NCI-H82 (cell line): ENCODE measurements at regions not wholly inside any gene's neighbourhood (a gene's known extent, or its start where the extent isn't known, plus 50 kb on each side); places are given as distances from the start of the nearest gene placed in this dataset.
"Not testable (repeated sequence)": the region's sequence is repeated elsewhere in the genome, so short reads cannot be mapped to it uniquely, and the experiment has no call there.

Experiments
- DNase-seq: peaks from one replicate; lab custom pipeline; 2025; lab: John Stamatoyannopoulos, UW

DNA sequence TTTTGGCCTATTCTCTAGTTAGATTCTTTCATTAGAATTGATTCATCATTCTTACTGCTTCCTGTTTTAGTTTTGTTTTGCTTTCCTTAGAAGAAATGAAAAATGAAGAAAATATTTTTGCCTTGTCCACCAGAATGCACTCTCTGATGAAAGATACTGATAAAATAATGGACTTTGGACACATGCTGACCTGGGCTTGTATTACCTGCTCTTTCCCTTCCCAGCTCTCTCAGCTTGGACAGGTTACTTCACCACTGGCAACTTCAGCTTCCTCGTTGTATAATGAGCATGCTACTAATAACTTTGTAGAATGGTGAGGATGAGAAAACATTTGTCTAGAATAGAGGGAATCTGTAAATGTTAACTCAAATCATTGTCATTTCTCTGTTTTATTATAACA, 1468.1 kb upstream of the WWC1 start:
- no peak for DNase-seq

- no peak for DNase-seq
Measured at GRCh38 chr5:166834246-166834645, 1457.2 kb upstream of the WWC1 start.

- DNase-seq: no peak
Measured at GRCh38 chr5:166845044-166845443, 1446.4 kb upstream of the WWC1 start.

DNA sequence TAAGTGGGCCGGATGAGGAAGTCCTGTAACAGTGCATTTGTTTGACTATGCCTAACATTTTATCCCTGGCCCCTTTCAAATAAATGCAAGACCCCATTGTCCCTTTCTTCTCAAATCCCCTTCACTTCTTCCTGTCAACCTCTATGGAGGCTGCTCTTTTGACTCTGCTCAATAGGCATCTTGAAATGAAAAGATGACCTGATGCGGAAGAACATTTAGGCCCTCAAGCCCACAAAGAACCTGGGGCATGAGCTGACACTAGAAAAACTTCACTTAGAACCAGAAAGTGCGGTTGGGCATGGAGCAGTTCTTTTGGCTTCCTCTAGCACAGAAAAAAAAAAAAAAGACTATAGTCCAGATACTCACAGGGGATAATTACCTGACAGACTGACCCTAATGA, 1434.7 kb upstream of the WWC1 start:
- no peak for DNase-seq

GRCh38 chr5:166860426-166860825, 1431.0 kb upstream of the WWC1 start:
- no peak for DNase-seq

GRCh38 chr5:166862581-166862980, 1428.9 kb upstream of the WWC1 start:
- DNase-seq: no peak

- no peak for DNase-seq
Measured at GRCh38 chr5:166865206-166865605, 1426.2 kb upstream of the WWC1 start.

GRCh38 chr5:166880456-166880855, 1411.0 kb upstream of the WWC1 start:
- DNase-seq: no peak

- no peak for DNase-seq
Measured at GRCh38 chr5:166881802-166882201, 1409.6 kb upstream of the WWC1 start.

GRCh38 chr5:166883016-166883415, 1408.4 kb upstream of the WWC1 start:
- no peak for DNase-seq

DNA sequence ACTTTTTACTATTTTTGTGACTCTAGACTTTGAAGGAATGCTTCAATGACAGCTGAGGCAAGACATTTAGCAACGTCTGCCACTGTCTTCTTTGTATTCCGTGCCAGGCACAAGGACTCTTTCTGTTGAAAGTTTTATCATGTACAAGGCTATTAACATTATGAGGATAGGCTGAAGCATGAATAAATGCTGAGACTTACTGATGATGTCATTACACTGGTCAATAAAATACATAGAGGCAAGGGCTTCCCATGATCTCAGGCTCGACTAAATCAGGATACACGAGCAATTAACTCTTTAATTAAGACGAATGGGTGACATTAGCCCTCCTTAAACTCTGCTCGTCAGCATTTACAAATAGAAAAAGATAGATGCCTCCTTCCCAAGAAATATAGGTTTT, 1393.3 kb upstream of the WWC1 start:
- peak; percentile 4 for DNase-seq

DNA sequence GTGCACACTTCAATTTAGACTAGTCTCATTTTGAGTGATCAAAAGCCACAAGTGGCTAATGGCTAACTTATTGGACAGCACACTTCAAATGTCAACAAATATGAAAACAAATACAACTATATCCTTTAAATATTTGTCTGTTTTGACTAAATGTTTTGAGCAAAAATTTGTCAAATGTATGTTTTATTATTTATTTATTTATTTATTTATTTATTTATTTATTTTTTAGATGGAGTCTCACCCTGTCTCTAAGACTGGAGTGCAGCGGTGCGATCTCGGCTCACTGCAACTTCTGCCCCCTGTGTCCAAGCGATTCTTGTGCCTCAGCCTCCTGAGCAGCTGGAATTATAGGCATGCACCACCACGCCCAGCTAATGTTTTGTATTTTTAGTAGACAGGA, 1392.1 kb upstream of the WWC1 start:
- DNase-seq: no peak

DNA sequence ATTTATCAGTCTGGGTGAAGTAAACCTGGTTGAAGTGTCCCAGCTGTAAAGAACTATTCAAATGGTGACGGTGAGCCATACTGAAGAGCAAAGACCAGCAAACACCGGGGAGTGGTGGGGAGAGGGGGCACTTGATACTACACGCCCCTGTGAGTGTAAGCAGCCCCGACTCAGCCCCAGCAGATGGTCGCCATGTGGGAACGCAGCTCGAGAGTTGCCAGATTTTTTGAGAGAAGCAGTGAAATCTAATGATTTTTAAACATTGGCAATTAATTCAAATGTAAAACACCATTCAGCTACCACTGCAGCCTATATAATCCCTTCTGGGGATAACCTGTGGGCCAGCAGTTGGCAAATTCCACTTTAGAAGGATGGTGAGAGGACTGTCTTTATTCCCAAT, 1386.9 kb upstream of the WWC1 start:
- no peak for DNase-seq

DNA sequence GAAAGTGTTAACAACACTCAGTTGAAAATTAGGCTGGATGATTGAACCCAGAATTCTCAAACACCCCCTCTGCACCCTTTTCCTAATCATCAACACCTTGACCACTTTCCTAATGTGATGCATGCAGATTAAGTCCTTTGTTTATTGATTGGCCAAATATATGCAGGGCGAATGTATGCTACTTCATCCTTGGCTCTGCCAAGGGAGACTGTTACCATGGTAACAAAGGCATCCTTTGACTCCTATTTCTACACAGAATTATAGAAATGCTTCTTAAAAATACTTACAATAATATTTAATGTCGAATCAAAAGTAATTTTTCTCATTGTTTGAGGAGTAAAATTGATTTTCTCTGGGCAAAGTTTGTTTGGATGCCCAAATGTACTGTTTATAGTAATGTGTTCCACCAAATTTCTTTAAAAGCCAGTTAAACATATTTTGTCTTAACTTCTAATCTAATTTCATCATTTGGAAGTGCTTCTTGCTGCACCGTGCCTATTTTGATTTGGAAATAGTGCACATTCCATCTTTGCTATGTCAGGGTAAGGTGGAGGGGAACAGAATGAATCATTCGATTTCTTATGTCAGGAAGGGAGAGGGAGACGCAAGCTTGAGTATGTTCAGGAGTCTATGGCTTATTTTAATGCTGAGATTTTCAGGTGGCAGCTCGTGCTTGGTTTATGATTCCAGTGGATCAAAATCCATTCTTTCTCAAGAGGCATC, 1384.3 kb upstream of the WWC1 start:
- no peak for DNase-seq

GRCh38 chr5:166909040-166909439, 1382.4 kb upstream of the WWC1 start:
- peak; percentile 3 for DNase-seq

DNA sequence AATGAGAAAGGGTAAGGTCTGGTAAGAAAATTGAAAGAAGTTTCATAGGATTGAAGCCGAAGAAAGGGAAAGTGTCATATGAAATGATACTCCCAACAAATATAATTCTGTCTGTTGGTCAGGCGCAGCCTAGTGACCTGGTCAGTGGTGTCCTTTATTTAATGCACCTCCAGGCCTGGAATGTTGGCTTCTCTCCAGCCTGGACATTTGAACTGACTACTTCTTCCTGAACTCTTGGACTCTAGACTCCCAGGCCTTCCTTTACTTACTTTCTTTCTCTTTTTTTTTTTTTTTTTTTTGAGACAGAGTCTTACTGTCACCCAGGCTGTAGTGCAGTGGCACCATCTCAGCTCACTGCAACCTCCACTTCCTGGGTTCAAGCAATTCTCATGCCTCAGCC, 1381.5 kb upstream of the WWC1 start:
- DNase-seq: no peak

DNA sequence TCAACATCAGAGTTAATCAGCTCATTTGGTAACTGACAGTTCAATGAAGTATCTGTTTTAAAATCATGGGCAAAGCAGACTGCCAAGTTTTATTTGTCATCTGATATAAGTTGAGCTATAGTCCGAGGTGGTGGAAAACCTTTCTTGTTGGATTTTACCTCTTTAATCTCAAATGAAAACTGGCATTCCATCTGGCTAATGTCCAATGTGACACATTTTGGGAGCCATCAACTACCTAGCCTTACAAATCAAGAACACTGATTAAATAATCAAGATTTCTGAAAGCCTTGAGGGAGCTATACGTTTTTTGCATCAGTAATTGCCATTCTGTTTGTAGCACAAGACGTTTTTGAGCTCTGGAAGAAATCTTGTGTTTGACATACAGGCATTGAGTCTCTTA, 1380.5 kb upstream of the WWC1 start:
- no peak for DNase-seq

GRCh38 chr5:166916021-166916420, 1375.4 kb upstream of the WWC1 start:
- DNase-seq: no peak

DNA sequence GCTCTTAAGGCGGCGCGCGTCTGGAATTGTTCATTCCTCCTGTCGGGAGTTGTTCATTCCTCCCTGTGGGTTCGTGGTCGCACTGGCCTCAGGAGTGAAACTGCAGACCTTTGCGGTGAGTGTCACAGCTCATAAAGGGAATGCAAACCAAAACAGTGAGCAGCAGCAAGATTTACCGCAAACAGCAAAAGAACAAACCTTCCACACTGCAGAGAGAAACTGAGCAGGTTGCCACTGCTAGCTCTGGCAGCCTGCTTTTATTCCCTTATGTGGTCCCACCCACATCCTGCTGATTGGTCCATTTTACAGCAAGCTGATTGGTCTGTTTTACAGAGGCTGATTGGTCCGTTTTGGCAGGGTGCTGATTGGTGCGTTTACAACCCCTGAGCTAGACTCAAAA, 1365.3 kb upstream of the WWC1 start:
- DNase-seq: no peak

- not testable (repeated sequence) for DNase-seq
Measured at GRCh38 chr5:166926806-166927475, 1364.5 kb upstream of the WWC1 start.

GRCh38 chr5:166936351-166936750, 1355.1 kb upstream of the WWC1 start:
- DNase-seq: no peak

- DNase-seq: no peak
Measured at GRCh38 chr5:166938071-166938470, 1353.4 kb upstream of the WWC1 start.

- DNase-seq: no peak
Measured at GRCh38 chr5:166942948-166943347, 1348.5 kb upstream of the WWC1 start.

DNA sequence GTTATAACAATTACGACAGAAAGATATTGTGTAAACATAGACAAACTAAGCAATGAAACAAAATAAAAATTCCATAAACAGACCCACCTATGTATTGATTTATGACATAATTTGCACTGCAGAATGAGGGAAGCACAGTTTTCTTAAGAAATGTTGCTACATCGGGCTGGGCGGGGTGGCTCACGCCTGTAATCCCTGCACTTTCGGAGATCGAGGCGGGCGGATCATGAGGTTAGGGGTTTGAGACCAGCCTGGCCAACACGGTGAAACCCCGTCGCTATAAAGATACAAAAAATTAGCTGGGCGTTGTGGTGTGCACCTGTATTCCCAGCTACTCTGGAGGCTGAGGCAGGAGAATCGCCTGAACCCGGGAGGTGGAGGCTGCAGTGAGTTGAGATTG, 1344.4 kb upstream of the WWC1 start:
- no peak for DNase-seq
